NCI-H1417 (cell line): ENCODE measurements at regions not wholly inside any gene's neighbourhood (a gene's known extent, or its start where the extent isn't known, plus 50 kb on each side); places are given as distances from the start of the nearest gene placed in this dataset.
A peak's percentile ranks its signal among the peaks of the same experiment; 100 is the strongest.

Experiments used
- DNase-seq, 3 experiments: peaks; one replicate each; lab custom pipeline; 2025; lab: John Stamatoyannopoulos, UW

- no peak for DNase-seq
Observed at GRCh38 chr5:58255970-58256369, 203.9 kb downstream of the PLK2 start.

- DNase-seq: no peak
Observed at GRCh38 chr5:58255386-58255785, 204.5 kb downstream of the PLK2 start.

- no peak for DNase-seq
Observed at GRCh38 chr5:58248221-58248620, 211.7 kb downstream of the PLK2 start.

- DNase-seq: no peak
Observed at GRCh38 chr5:58246461-58246944, 213.4 kb downstream of the PLK2 start.

- DNase-seq: peak in 1 of 3 experiments; percentile 19
Observed at GRCh38 chr5:58245476-58245840, 214.4 kb downstream of the PLK2 start.

GRCh38 chr5:58244819-58245475 is 214.9 kb downstream of the PLK2 start:
- no peak for DNase-seq

GRCh38 chr5:58241389-58241788 is 218.5 kb downstream of the PLK2 start:
- no peak for DNase-seq

GRCh38 chr5:58240322-58240721 is 219.6 kb downstream of the PLK2 start:
- no peak for DNase-seq

GRCh38 chr5:58239731-58240130 is 220.2 kb downstream of the PLK2 start:
- DNase-seq: peak in 1 of 3 experiments; percentile 13

GRCh38 chr5:58239045-58239444 is 220.8 kb downstream of the PLK2 start:
- no peak for DNase-seq

GRCh38 chr5:58236498-58236897 is 223.4 kb downstream of the PLK2 start:
- DNase-seq: no peak

GRCh38 chr5:58235299-58235698 is 224.6 kb downstream of the PLK2 start:
- no peak for DNase-seq

- no peak for DNase-seq
Observed at GRCh38 chr5:58232130-58232529, 227.8 kb downstream of the PLK2 start.

GRCh38 chr5:58231041-58231440 is 228.8 kb downstream of the PLK2 start:
- no peak for DNase-seq

- DNase-seq: no peak
Observed at GRCh38 chr5:58228896-58229295, 231.0 kb downstream of the PLK2 start.

- no peak for DNase-seq
Observed at GRCh38 chr5:58227858-58228257, 232.0 kb downstream of the PLK2 start.

- DNase-seq: no peak
Observed at GRCh38 chr5:58224661-58225060, 235.2 kb downstream of the PLK2 start.

GRCh38 chr5:58224221-58224620 is 235.7 kb downstream of the PLK2 start:
- DNase-seq: no peak

- no peak for DNase-seq
Observed at GRCh38 chr5:58215364-58215763, 244.5 kb downstream of the PLK2 start.

- no peak for DNase-seq
Observed at GRCh38 chr5:58211441-58211840, 248.4 kb downstream of the PLK2 start.

- DNase-seq: no peak
Observed at GRCh38 chr5:58208674-58209073, 251.2 kb downstream of the PLK2 start.

GRCh38 chr5:58207076-58207475 is 252.8 kb downstream of the PLK2 start:
- DNase-seq: no peak

GRCh38 chr5:58204966-58205365 is 254.9 kb downstream of the PLK2 start:
- no peak for DNase-seq

- no peak for DNase-seq
Observed at GRCh38 chr5:58202941-58203444, 256.9 kb downstream of the PLK2 start.
